Activated CD8-positive, alpha-beta T cell treated with anti-CD3 and anti-CD28 coated beads, Interleukin-2, amount 10 ng/mL, durations not matched to agents 7 days and 5 days (primary cell): ENCODE measurements at regions not wholly inside any gene's neighbourhood (a gene's known extent, or its start where the extent isn't known, plus 50 kb on each side); places are given as distances from the start of the nearest gene placed in this dataset.

ENCODE experiments used
- ATAC-seq: fragments of 150-1000 bp; cut with Tn5 transposase; one replicate; pipeline ENCODE4 v1.10.0; 2021; ENCODE audit warnings: moderate library complexity
- CTCF ChIA-PET: fragments of 350-600 bp; sonication (Branson Sonifier 250); formaldehyde crosslinking; loops from one replicate; lab custom pipeline; 2021; ENCODE audit warnings: antibody characterized with exemption; lab: Charles Lee
- POLR2A ChIA-PET: fragments of 350-600 bp; sonication (Branson Sonifier 250); formaldehyde crosslinking; loops from one replicate; lab custom pipeline; 2021; ENCODE audit warnings: antibody characterized with exemption; lab: Charles Lee
- DNase-seq: peaks from one replicate; pipeline ENCODE4 v3.0.0-alpha.2; 2020
- H3K27ac Mint-ChIP-seq: one replicate; pipeline ENCODE4 v1.8.0; 2021; ENCODE audit warnings: mild to moderate bottlenecking, mixed read lengths
- H3K27me3 Mint-ChIP-seq: one replicate; pipeline ENCODE4 v1.8.0; 2021; ENCODE audit warnings: low read depth, mixed read lengths
- H3K36me3 Mint-ChIP-seq: one replicate; pipeline ENCODE4 v1.8.0; 2021; ENCODE audit warnings: low read depth, mixed read lengths
- H3K4me1 Mint-ChIP-seq: one replicate; pipeline ENCODE4 v1.8.0; 2021; ENCODE audit warnings: low read depth, mixed read lengths
- H3K4me3 Mint-ChIP-seq: one replicate; pipeline ENCODE4 v1.8.0; 2021; ENCODE audit warnings: mild to moderate bottlenecking, mixed read lengths
- H3K9me3 Mint-ChIP-seq: one replicate; pipeline ENCODE4 v1.8.0; 2022; ENCODE audit warnings: mixed read lengths; ENCODE audit not compliant: insufficient read depth

DNA sequence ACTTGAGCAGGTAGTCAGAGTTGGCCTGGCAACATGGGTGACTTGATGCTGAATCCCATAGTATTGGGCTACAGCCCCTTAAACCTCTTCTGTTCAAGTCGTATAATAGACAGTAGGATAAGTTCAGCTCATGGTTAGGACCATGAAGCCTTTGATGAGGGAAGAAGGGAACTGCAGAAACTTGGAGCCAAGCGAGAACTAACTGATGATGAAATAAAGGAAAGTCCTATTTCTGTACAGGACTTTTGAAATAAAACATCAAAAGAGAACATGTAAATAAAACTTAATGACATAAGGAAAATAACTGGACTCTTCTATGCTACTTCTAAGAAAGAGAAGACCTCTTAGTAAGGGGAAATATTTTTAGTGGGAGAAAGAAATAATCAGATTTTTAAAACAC is 51.2 kb upstream of the UGP2 start:
- H3K9me3 Mint-ChIP-seq: no peaks in the 10 kb centered on the region
- POLR2A ChIA-PET: no interaction called here
- ATAC-seq: no peak
- no peak overlapping the region for H3K4me3 Mint-ChIP-seq
- H3K36me3 Mint-ChIP-seq: no peaks in the 10 kb centered on the region
- no peak overlapping the region for H3K27ac Mint-ChIP-seq
- DNase-seq: no peak
- CTCF ChIA-PET: no interaction called here
- peaks cover 6% of the 10 kb centered on the region for H3K27me3 Mint-ChIP-seq
- H3K4me1 Mint-ChIP-seq: peaks cover 4% of the 10 kb centered on the region

GRCh38 chr2:63790906-63791305 is 50.8 kb upstream of the UGP2 start:
- peaks cover 6% of the 10 kb centered on the region for H3K27me3 Mint-ChIP-seq
- ChIA-PET CTCF (no interaction called here), POLR2A (no interaction called here)
- H3K27ac Mint-ChIP-seq: no peak overlapping the region
- no peaks in the 10 kb centered on the region for H3K36me3 Mint-ChIP-seq
- ATAC-seq (no peak), DNase-seq (no peak)
- no peak overlapping the region for H3K4me3 Mint-ChIP-seq
- peaks cover 4% of the 10 kb centered on the region for H3K4me1 Mint-ChIP-seq
- H3K9me3 Mint-ChIP-seq: no peaks in the 10 kb centered on the region

DNA sequence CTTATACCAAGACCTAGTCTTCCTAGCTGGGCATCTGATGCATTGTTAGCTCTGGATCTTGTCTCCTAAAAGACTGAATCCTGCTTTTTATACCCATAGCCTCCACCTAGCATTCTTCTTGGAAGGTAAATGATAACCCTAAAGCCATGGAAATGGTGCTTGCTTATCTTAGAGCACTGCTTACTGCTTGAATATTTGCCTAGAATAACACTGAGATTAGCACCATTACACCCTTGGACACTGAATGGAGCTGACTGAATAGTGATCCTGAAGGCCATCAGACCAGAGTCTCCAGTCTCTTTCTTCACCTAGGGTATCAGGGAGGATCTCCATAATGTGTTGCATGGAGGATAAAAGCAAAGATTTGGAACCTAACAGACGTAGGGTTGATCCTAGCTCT is 50.3 kb upstream of the UGP2 start:
- no peaks in the 10 kb centered on the region for H3K36me3 Mint-ChIP-seq
- DNase-seq (no peak), ATAC-seq (no peak)
- no peaks in the 10 kb centered on the region for H3K9me3 Mint-ChIP-seq
- CTCF ChIA-PET: no interaction called here
- peaks cover 6% of the 10 kb centered on the region for H3K27me3 Mint-ChIP-seq
- H3K4me3 Mint-ChIP-seq: no peak overlapping the region
- POLR2A ChIA-PET: no interaction called here
- H3K27ac Mint-ChIP-seq: no peak overlapping the region
- H3K4me1 Mint-ChIP-seq: peaks cover 4% of the 10 kb centered on the region
